ENCODE measurements at regions not wholly inside any gene's neighbourhood (a gene's known extent, or its start where the extent isn't known, plus 50 kb on each side); places are given as distances from the start of the nearest gene placed in this dataset.

DNA sequence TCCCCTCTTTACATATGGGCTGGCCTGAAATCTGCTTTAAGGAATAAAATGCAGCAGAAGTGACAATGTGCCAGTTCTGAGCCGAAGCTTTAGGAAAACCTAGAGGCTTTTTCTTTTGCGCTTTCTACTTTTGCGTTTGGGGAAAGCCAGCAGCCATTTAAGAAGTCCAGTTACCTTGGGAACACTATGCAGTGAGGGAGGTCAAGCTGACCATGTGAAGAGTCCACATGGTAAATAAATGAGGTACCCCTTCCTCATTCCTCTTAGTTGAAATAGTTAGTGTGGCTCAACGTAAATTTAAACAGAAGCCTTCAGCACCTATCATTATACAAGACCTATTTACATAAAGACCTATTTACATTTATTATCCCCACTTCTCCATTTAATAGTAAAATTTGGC is 78.5 kb downstream of the TFPI2 start:
- Histone ChIP-seq H3K27ac (ENCODE audit: low read depth in 2 of 2, low read length in 2 of 2) (no peak overlapping the region), H3K27me3 (ENCODE audit: control insufficient read depth, insufficient read depth, low read length) (no peaks in the 10 kb centered on the region), H3K4me3 (ENCODE audit: low read length in 3 of 3) (no peak overlapping the region), H3K4me1 (ENCODE audit: control insufficient read depth in 2 of 3, insufficient read depth in 2 of 3, low read depth in 1 of 3, low read length in 3 of 3) (no peaks in the 10 kb centered on the region), H3K9ac (ENCODE audit: low read length in 3 of 3) (no peak overlapping the region), H3K9me3 (ENCODE audit: control insufficient read depth in 2 of 3, insufficient read depth in 1 of 3, low read length in 3 of 3) (no peaks in the 10 kb centered on the region), H3K36me3 (ENCODE audit: control insufficient read depth in 2 of 3, insufficient read depth in 3 of 3, low read length in 3 of 3) (no peaks in the 10 kb centered on the region)
- TF ChIP-seq, protein P1, sequence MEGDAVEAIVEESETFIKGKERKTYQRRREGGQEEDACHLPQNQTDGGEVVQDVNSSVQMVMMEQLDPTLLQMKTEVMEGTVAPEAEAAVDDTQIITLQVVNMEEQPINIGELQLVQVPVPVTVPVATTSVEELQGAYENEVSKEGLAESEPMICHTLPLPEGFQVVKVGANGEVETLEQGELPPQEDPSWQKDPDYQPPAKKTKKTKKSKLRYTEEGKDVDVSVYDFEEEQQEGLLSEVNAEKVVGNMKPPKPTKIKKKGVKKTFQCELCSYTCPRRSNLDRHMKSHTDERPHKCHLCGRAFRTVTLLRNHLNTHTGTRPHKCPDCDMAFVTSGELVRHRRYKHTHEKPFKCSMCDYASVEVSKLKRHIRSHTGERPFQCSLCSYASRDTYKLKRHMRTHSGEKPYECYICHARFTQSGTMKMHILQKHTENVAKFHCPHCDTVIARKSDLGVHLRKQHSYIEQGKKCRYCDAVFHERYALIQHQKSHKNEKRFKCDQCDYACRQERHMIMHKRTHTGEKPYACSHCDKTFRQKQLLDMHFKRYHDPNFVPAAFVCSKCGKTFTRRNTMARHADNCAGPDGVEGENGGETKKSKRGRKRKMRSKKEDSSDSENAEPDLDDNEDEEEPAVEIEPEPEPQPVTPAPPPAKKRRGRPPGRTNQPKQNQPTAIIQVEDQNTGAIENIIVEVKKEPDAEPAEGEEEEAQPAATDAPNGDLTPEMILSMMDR (IDR thresholded peaks at IDR 0.05; ENCODE audit: borderline replicate concordance, extremely low read depth, insufficient read depth): no peak
- no peak for FAIRE-seq
- no peak for DNase-seq
- intact Hi-C loops (cut with DNase I): no loop called here

DNA sequence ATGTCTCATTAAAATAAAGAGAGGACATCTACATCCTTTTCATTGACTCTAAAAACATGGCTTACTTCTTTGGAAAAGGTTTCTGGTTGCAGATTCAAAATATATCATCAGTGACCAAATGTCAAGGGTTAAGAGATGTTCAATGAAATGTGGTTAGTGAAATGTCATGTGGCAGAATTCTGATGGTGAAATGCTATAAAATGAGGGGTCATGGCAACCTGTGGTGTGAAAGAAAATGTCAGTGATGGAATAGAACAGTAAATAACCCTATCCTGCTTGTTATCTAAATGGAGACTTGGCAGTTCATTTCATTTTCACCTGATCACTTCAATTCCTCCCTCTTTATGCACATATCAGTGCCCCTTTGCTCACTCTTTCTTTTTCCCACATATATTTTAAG is 79.4 kb downstream of the TFPI2 start:
- Histone ChIP-seq H3K27ac (ENCODE audit: low read depth in 2 of 2, low read length in 2 of 2) (no peak overlapping the region), H3K9ac (ENCODE audit: low read length in 3 of 3) (no peak overlapping the region)

DNA sequence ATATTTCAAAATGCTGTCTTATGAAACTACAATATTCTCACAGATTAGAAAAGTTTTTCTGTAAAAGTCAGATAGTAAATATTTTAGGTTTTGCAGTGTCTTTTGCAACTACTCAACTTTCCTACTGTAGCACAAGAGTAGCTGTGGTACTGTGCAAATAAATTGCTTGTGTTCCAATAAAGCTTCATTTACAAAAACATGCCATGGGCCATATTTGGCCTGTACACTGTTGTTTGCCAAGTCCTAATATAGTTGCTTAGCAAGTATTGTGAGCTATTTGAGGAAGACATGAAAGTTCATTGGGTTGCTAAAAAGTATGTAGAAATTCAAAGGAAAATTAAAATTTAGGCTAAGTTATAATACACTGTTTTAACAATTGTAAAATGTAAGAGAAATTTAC is 80.0 kb downstream of the TFPI2 start:
- TF ChIP-seq, protein P1 (IDR thresholded peaks at IDR 0.05; ENCODE audit: borderline replicate concordance, extremely low read depth, insufficient read depth): no peak
- Histone ChIP-seq H3K9me3 (ENCODE audit: control insufficient read depth in 2 of 3, insufficient read depth in 1 of 3, low read length in 3 of 3) (no peaks in the 10 kb centered on the region), H3K4me1 (ENCODE audit: control insufficient read depth in 2 of 3, insufficient read depth in 2 of 3, low read depth in 1 of 3, low read length in 3 of 3) (no peaks in the 10 kb centered on the region), H3K27me3 (ENCODE audit: control insufficient read depth, insufficient read depth, low read length) (no peaks in the 10 kb centered on the region), H3K27ac (ENCODE audit: low read depth in 2 of 2, low read length in 2 of 2) (no peak overlapping the region), H3K36me3 (ENCODE audit: control insufficient read depth in 2 of 3, insufficient read depth in 3 of 3, low read length in 3 of 3) (no peaks in the 10 kb centered on the region), H3K9ac (ENCODE audit: low read length in 3 of 3) (no peak overlapping the region), H3K4me3 (ENCODE audit: low read length in 3 of 3) (no peak overlapping the region)
- intact Hi-C loops (cut with DNase I): no loop called here
- DNase-seq: no peak
- no peak for FAIRE-seq

More for the DNA sequence above, 79.4 kb downstream of the TFPI2 start:
- no peaks in the 10 kb centered on the region for H3K4me1 ChIP-seq (ENCODE audit: control insufficient read depth in 2 of 3, insufficient read depth in 2 of 3, low read depth in 1 of 3, low read length in 3 of 3)
- no peak for DNase-seq
- no peaks in the 10 kb centered on the region for H3K27me3 ChIP-seq (ENCODE audit: control insufficient read depth, insufficient read depth, low read length)
- H3K36me3 ChIP-seq (ENCODE audit: control insufficient read depth in 2 of 3, insufficient read depth in 3 of 3, low read length in 3 of 3): no peaks in the 10 kb centered on the region
- no peaks in the 10 kb centered on the region for H3K9me3 ChIP-seq (ENCODE audit: control insufficient read depth in 2 of 3, insufficient read depth in 1 of 3, low read length in 3 of 3)
- no peak overlapping the region for H3K4me3 ChIP-seq (ENCODE audit: low read length in 3 of 3)
- no peak for FAIRE-seq
- TF ChIP-seq, protein P1 (IDR thresholded peaks at IDR 0.05; ENCODE audit: borderline replicate concordance, extremely low read depth, insufficient read depth): no peak
- intact Hi-C loops (cut with DNase I): no loop called here

DNA sequence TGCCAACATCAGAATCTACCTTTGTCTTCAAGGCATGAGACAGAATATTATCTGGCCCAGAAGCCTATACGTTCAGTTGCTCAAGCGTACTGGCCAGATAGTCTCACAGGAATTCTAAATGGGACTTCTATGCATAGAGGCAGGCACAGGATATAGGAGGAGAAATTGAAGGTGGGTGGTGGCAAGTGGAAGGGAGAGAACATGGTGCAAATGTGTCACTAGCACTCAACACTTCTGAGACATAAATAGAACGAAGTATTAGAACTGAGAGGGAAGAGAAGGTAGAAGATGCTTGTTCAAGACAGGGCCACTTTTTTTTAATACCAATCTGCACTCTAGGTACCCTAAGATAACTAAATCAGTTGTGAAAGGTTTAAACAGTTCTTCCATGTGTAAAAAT is 85.8 kb downstream of the TFPI2 start:
- Histone ChIP-seq H3K27me3 (ENCODE audit: control insufficient read depth, insufficient read depth, low read length) (no peaks in the 10 kb centered on the region), H3K27ac (ENCODE audit: low read depth in 2 of 2, low read length in 2 of 2) (no peak overlapping the region), H3K9me3 (ENCODE audit: control insufficient read depth in 2 of 3, insufficient read depth in 1 of 3, low read length in 3 of 3) (no peaks in the 10 kb centered on the region), H3K4me1 (ENCODE audit: control insufficient read depth in 2 of 3, insufficient read depth in 2 of 3, low read depth in 1 of 3, low read length in 3 of 3) (no peaks in the 10 kb centered on the region), H3K9ac (ENCODE audit: low read length in 3 of 3) (no peak overlapping the region), H3K36me3 (ENCODE audit: control insufficient read depth in 2 of 3, insufficient read depth in 3 of 3, low read length in 3 of 3) (no peaks in the 10 kb centered on the region), H3K4me3 (ENCODE audit: low read length in 3 of 3) (no peak overlapping the region)
- TF ChIP-seq, protein P1 (IDR thresholded peaks at IDR 0.05; ENCODE audit: borderline replicate concordance, extremely low read depth, insufficient read depth): no peak
- intact Hi-C loops (cut with DNase I): no loop called here
- FAIRE-seq (no peak), DNase-seq (no peak)

All from kidney (tissue), 13 donors.